ENCODE measurements at regions not wholly inside any gene's neighbourhood (a gene's known extent, or its start where the extent isn't known, plus 50 kb on each side); places are given as distances from the start of the nearest gene placed in this dataset. TPM values are rescaled to one million over a fixed set of nuclear protein-coding genes. Genes with fewer than 3 reads are reported as not detected.

DNA sequence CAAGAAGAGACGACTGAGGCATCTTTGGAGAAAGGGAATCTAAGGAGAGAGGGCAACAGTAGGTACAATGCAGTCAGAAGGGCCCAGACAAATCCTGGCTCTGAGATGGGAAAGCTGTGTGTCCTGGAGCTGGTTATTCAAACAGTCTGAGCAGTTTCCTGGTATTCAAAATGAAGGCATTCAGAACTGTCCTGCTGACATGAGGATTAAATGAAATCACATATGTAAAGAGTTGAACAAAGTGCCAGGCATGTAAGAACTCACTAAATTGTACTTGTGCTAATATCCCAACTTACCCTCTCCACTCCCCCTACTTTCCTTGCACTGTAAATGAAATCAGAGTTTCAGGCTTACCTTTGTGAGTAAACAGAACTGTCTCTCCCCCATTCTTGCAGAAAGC, 60.9 kb upstream of the LDB2 start:
- DNase-seq, result no peak
- Histone ChIP-seq H3K4me1 (ENCODE audit: control insufficient read depth, low read depth, low read length) (no peaks in the 10 kb centered on the region), H4K8ac (ENCODE audit: low read depth, low read length) (peak overlapping the region; percentile 6), H4K5ac (ENCODE audit: low read length) (no peak overlapping the region), H2AK5ac (ENCODE audit: low read length) (no peak overlapping the region), H3K4me3 (ENCODE audit: low read length) (no peak overlapping the region), H2BK120ac (ENCODE audit: low read depth, low read length) (no peak overlapping the region), H3K27ac (ENCODE audit: low read depth, low read length) (no peak overlapping the region), H3K36me3 (ENCODE audit: control insufficient read depth, insufficient read depth, low read length) (no peaks in the 10 kb centered on the region), H3K4me2 (ENCODE audit: low read length) (no peak overlapping the region), H3K79me1 (ENCODE audit: low read length) (no peaks in the 10 kb centered on the region), H3K9ac (ENCODE audit: low read length) (no peak overlapping the region), H3K23ac (ENCODE audit: low read length) (no peak overlapping the region), H3K56ac (ENCODE audit: low read length) (no peak overlapping the region), H2BK5ac (ENCODE audit: low read length) (no peak overlapping the region), H3K79me2 (ENCODE audit: control insufficient read depth, insufficient read depth, low read length) (no peaks in the 10 kb centered on the region), H3K4ac (ENCODE audit: low read depth, low read length) (no peak overlapping the region), H3K18ac (ENCODE audit: low read length) (no peak overlapping the region), H3K27me3 (ENCODE audit: insufficient read depth, low read length, poor library complexity) (no peaks in the 10 kb centered on the region), H2BK15ac (replicated peaks; ENCODE audit: low read depth) (no peak overlapping the region)
- no CpG with 5 or more reads among the region's 1 CpG for WGBS (ENCODE audit: extremely low coverage, insufficient coverage, low lambda C conversion rate)

DNA sequence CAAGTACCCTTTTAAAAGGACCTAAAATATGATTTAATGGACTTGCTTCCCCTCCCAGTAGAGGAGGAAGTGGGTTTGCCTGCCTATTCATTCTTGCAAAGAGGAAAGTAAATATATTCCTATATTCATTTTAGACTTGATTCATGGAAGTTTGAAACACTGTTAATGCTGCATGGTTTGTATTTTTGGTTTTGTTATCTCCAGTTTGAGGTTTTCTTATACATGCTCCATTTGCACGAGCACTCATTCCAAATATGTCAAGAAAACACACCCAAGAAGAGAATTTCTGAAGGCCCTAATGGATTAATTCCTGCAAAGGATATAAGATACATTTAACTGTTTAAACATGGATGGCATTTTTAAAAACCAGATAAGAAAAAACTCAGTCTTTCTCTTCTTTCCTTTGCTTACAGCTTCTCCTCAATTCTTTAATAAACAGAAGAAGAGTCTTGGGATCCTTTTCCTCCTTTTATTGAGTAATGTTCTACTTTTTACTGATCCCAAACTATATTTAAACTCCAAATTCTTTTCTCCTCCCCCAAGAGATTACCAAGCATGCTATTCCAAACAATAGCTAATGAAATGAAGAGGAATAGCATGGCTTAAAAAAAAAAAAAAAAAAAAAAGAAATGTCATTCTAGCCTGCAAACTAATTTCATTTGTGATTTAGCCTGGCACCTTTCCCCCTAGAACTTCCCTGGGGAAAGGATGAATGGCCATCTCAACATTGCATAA, 54.6 kb upstream of the LDB2 start:
- Histone ChIP-seq H3K4me1 (ENCODE audit: control insufficient read depth, low read depth, low read length) (no peaks in the 10 kb centered on the region), H3K18ac (ENCODE audit: low read length) (peak overlapping the region; percentile 79), H3K27ac (ENCODE audit: low read depth, low read length) (no peak overlapping the region), H3K4me2 (ENCODE audit: low read length) (no peak overlapping the region), H3K79me1 (ENCODE audit: low read length) (no peaks in the 10 kb centered on the region), H3K9ac (ENCODE audit: low read length) (no peak overlapping the region), H3K36me3 (ENCODE audit: control insufficient read depth, insufficient read depth, low read length) (no peaks in the 10 kb centered on the region), H4K8ac (ENCODE audit: low read depth, low read length) (no peak overlapping the region), H3K4ac (ENCODE audit: low read depth, low read length) (no peak overlapping the region), H3K4me3 (ENCODE audit: low read length) (no peak overlapping the region), H3K23ac (ENCODE audit: low read length) (no peak overlapping the region), H2AK5ac (ENCODE audit: low read length) (no peak overlapping the region), H4K5ac (ENCODE audit: low read length) (no peak overlapping the region), H2BK120ac (ENCODE audit: low read depth, low read length) (no peak overlapping the region), H3K56ac (ENCODE audit: low read length) (no peak overlapping the region), H3K79me2 (ENCODE audit: control insufficient read depth, insufficient read depth, low read length) (no peaks in the 10 kb centered on the region), H2BK15ac (replicated peaks; ENCODE audit: low read depth) (no peak overlapping the region), H2BK5ac (ENCODE audit: low read length) (no peak overlapping the region), H3K27me3 (ENCODE audit: insufficient read depth, low read length, poor library complexity) (no peaks in the 10 kb centered on the region)
- no CpG with 5 or more reads among the region's 1 CpG for WGBS (ENCODE audit: extremely low coverage, insufficient coverage, low lambda C conversion rate)
- no peak for DNase-seq

DNA sequence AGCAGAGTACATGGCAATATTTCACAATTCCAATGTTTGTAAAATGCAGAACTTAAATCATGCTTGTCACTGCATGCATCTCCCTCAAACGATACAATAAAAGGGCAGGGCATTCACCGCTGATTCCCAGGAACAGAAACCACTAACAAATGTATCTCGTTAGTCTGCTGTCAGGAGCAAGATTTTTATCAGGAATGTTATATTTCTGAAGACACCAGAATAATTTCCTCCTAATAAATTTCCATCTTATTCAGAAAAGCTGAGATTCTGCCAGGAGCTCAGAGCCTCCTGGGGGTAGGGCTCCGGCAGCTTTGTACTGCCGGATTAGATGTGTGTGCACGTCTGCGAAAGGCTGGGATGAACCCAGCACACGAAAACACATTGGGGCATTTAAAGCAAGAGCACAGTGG, 54.0 kb upstream of the LDB2 start:
- Histone ChIP-seq H2AK5ac (ENCODE audit: low read length) (no peak overlapping the region), H4K5ac (ENCODE audit: low read length) (no peak overlapping the region), H2BK15ac (replicated peaks; ENCODE audit: low read depth) (no peak overlapping the region), H3K27ac (ENCODE audit: low read depth, low read length) (no peak overlapping the region), H4K8ac (ENCODE audit: low read depth, low read length) (no peak overlapping the region), H3K4me1 (ENCODE audit: control insufficient read depth, low read depth, low read length) (no peaks in the 10 kb centered on the region), H2BK5ac (ENCODE audit: low read length) (no peak overlapping the region), H3K4ac (ENCODE audit: low read depth, low read length) (no peak overlapping the region), H3K18ac (ENCODE audit: low read length) (peak overlapping the region; percentile 79), H3K23ac (ENCODE audit: low read length) (no peak overlapping the region), H3K36me3 (ENCODE audit: control insufficient read depth, insufficient read depth, low read length) (no peaks in the 10 kb centered on the region), H3K79me1 (ENCODE audit: low read length) (no peaks in the 10 kb centered on the region), H3K27me3 (ENCODE audit: insufficient read depth, low read length, poor library complexity) (no peaks in the 10 kb centered on the region), H3K4me2 (ENCODE audit: low read length) (no peak overlapping the region), H3K56ac (ENCODE audit: low read length) (no peak overlapping the region), H3K79me2 (ENCODE audit: control insufficient read depth, insufficient read depth, low read length) (no peaks in the 10 kb centered on the region), H3K9ac (ENCODE audit: low read length) (no peak overlapping the region), H3K4me3 (ENCODE audit: low read length) (no peak overlapping the region), H2BK120ac (ENCODE audit: low read depth, low read length) (no peak overlapping the region)
- DNase-seq, result no peak
- WGBS (ENCODE audit: extremely low coverage, insufficient coverage, low lambda C conversion rate), result no CpG with 5 or more reads among the region's 8 CpGs

Small RNA genes in the stretch of these regions (small RNA-seq; reads per million reads assigned to genes)
- gene MTND5P4 (ENCODE audit: insufficient read depth) (not detected), gene SNORA75B (ENCODE audit: insufficient read depth) (not detected)
